ENCODE measurements at regions not wholly inside any gene's neighbourhood (a gene's known extent, or its start where the extent isn't known, plus 50 kb on each side); places are given as distances from the start of the nearest gene placed in this dataset.

DNA sequence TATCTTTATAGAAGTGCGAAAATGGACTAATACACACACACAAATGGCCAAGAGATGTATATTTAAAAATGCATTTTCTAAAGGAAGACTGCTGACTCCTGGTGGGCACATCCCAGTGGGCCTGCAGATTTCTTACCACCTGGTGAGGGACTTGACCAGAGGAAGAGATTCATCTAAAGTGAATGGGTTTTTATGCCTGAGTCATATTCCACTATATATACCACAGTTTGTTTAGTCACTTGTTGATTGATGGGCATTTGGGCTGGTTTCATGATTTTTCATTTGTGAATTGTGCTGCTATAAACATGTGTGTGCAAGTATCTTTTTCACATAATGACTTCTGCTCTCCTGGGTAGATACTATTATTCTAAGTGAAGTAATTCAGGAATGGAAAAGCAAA lies 277.3 kb downstream of the SLC16A7 start:
- TF ChIP-seq ELF4 (IDR thresholded peaks at IDR 0.05) (no peak), ARNT (IDR thresholded peaks at IDR 0.05) (no peak), TARDBP (IDR thresholded peaks at IDR 0.05) (no peak), FOXM1 (IDR thresholded peaks at IDR 0.05; ENCODE audit: borderline replicate concordance) (no peak), LEF1 (IDR thresholded peaks at IDR 0.05; ENCODE audit: borderline replicate concordance) (no peak), FOXA1 (IDR thresholded peaks at IDR 0.05) (no peak), NFRKB (IDR thresholded peaks at IDR 0.05) (no peak), HDGF (IDR thresholded peaks at IDR 0.05; ENCODE audit: borderline replicate concordance) (no peak), SUZ12 (IDR thresholded peaks at IDR 0.05) (no peak), FOXK2 (IDR thresholded peaks at IDR 0.05) (no peak), SP1 (IDR thresholded peaks at IDR 0.05) (no peak)
- TF ChIP-seq, protein P1, sequence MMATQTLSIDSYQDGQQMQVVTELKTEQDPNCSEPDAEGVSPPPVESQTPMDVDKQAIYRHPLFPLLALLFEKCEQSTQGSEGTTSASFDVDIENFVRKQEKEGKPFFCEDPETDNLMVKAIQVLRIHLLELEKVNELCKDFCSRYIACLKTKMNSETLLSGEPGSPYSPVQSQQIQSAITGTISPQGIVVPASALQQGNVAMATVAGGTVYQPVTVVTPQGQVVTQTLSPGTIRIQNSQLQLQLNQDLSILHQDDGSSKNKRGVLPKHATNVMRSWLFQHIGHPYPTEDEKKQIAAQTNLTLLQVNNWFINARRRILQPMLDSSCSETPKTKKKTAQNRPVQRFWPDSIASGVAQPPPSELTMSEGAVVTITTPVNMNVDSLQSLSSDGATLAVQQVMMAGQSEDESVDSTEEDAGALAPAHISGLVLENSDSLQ (IDR thresholded peaks at IDR 0.05): no peak

Measured in HEK293T (cell line).